ENCODE measurements at regions not wholly inside any gene's neighbourhood (a gene's known extent, or its start where the extent isn't known, plus 50 kb on each side); places are given as distances from the start of the nearest gene placed in this dataset.

- TF ChIP-seq ZNF565 (CRISPR knock-in tag; conservative IDR thresholded peaks at IDR 0.05; ENCODE audit: low read depth) (no peak), TOX (CRISPR knock-in tag; IDR thresholded peaks at IDR 0.05; ENCODE audit: borderline replicate concordance) (no peak), POU6F1 (CRISPR knock-in tag; IDR thresholded peaks at IDR 0.05; ENCODE audit: borderline replicate concordance, low read depth) (no peak), TCF4 (CRISPR knock-in tag; IDR thresholded peaks at IDR 0.05; ENCODE audit: borderline replicate concordance) (no peak), ZFP30 (CRISPR knock-in tag; IDR thresholded peaks at IDR 0.05) (no peak), ZFP3 (CRISPR knock-in tag; IDR thresholded peaks at IDR 0.05) (no peak), BACH2 (CRISPR knock-in tag; IDR thresholded peaks at IDR 0.05; ENCODE audit: borderline replicate concordance) (no peak), CREB5 (CRISPR knock-in tag; IDR thresholded peaks at IDR 0.05; ENCODE audit: low read depth) (no peak), GLIS3 (CRISPR knock-in tag; IDR thresholded peaks at IDR 0.05) (no peak), ARNTL (CRISPR knock-in tag; IDR thresholded peaks at IDR 0.05; ENCODE audit: borderline replicate concordance, low read depth) (no peak), PATZ1 (CRISPR knock-in tag; IDR thresholded peaks at IDR 0.05; ENCODE audit: borderline replicate concordance) (no peak)
Measured at GRCh38 chr11:122440811-122441665, 214.5 kb upstream of the UBASH3B start.

All from SK-N-SH treated with all-trans-retinoic acid at 6 μM for 48 hours (cell line).